ENCODE measurements at regions not wholly inside any gene's neighbourhood (a gene's known extent, or its start where the extent isn't known, plus 50 kb on each side); places are given as distances from the start of the nearest gene placed in this dataset.

DNA sequence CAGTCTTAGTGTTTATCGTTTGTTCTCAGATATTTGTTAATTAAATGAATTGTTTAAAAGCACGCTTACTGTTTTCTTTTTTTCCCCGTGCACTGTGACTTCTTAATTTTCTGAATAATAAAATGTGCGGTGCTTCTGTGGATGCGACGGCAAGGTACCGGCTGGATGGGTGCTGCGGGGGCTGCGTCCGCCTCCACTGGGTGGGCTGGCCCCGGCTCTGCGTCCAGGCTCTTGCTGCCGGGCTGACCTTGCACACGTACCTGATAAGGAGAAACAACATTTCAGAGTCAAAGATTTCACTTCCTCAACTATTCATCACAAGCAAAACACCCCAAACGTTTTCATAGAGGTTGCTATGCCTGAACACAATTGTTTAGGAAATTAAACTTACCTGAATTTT, 404.0 kb upstream of the IRX1 start (continued):
- TF ChIP-seq, protein P1, sequence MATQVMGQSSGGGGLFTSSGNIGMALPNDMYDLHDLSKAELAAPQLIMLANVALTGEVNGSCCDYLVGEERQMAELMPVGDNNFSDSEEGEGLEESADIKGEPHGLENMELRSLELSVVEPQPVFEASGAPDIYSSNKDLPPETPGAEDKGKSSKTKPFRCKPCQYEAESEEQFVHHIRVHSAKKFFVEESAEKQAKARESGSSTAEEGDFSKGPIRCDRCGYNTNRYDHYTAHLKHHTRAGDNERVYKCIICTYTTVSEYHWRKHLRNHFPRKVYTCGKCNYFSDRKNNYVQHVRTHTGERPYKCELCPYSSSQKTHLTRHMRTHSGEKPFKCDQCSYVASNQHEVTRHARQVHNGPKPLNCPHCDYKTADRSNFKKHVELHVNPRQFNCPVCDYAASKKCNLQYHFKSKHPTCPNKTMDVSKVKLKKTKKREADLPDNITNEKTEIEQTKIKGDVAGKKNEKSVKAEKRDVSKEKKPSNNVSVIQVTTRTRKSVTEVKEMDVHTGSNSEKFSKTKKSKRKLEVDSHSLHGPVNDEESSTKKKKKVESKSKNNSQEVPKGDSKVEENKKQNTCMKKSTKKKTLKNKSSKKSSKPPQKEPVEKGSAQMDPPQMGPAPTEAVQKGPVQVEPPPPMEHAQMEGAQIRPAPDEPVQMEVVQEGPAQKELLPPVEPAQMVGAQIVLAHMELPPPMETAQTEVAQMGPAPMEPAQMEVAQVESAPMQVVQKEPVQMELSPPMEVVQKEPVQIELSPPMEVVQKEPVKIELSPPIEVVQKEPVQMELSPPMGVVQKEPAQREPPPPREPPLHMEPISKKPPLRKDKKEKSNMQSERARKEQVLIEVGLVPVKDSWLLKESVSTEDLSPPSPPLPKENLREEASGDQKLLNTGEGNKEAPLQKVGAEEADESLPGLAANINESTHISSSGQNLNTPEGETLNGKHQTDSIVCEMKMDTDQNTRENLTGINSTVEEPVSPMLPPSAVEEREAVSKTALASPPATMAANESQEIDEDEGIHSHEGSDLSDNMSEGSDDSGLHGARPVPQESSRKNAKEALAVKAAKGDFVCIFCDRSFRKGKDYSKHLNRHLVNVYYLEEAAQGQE (IDR thresholded peaks at IDR 0.05; ENCODE audit: unreplicated experiment): no peak
- no peak for TF ChIP-seq POLR2AphosphoS5 (IDR thresholded peaks at IDR 0.05; ENCODE audit: low read depth)
- TF ChIP-seq, protein P2, sequence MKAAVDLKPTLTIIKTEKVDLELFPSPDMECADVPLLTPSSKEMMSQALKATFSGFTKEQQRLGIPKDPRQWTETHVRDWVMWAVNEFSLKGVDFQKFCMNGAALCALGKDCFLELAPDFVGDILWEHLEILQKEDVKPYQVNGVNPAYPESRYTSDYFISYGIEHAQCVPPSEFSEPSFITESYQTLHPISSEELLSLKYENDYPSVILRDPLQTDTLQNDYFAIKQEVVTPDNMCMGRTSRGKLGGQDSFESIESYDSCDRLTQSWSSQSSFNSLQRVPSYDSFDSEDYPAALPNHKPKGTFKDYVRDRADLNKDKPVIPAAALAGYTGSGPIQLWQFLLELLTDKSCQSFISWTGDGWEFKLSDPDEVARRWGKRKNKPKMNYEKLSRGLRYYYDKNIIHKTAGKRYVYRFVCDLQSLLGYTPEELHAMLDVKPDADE (IDR thresholded peaks at IDR 0.05): no peak

DNA sequence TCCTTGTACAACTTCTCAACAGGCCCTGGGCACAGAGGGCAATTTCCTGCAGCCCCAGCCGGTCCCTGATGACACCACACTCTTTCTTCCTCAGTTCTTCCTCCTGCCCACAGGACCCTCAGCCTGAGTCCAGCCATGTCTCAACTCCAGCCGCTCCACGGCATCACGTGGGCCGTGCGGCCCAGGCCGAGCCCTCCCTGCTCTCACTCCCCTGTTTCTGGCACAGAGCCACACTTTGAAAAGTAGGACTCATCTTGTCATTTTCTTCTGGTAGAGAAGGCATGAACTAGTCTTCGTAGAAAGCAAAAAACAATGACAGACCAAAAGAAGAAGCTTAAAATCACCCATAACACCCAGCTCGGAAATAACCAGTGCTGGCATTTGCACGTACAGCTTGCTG, 404.7 kb upstream of the IRX1 start:
- H3K4me3 ChIP-seq: no peak overlapping the region
- H3K9me3 Mint-ChIP-seq: no peaks in the 10 kb centered on the region
- no peaks in the 10 kb centered on the region for H3K36me3 ChIP-seq (ENCODE audit: insufficient read depth)
- H3F3A ChIP-seq (replicated peaks; ENCODE audit: low read depth): no peaks in the 10 kb centered on the region
- no peak overlapping the region for H3K4me3 Mint-ChIP-seq
- H4K20me1 ChIP-seq (replicated peaks; ENCODE audit: insufficient read depth): no peaks in the 10 kb centered on the region
- peaks cover 23% of the 10 kb centered on the region for H3K4me1 ChIP-seq (ENCODE audit: insufficient read depth)
- no peaks in the 10 kb centered on the region for H3K9me2 ChIP-seq (ENCODE audit: insufficient read depth)
- no peak overlapping the region for H3K4me2 ChIP-seq
- no peak for ATAC-seq
- H3K27me3 Mint-ChIP-seq (ENCODE audit: insufficient read depth, low read depth, poor library complexity): peaks cover 2% of the 10 kb centered on the region
- H3K36me3 Mint-ChIP-seq (ENCODE audit: low read depth): no peaks in the 10 kb centered on the region
- H3K79me2 ChIP-seq (replicated peaks; ENCODE audit: insufficient read depth): no peaks in the 10 kb centered on the region
- no peak overlapping the region for H3K27ac Mint-ChIP-seq
- H2AFZ ChIP-seq: peak overlapping the region; percentile 34; the same call in 1 of the 2 replicates
- DNase-seq (ENCODE audit: low spot score): no peak
- peaks cover 37% of the 10 kb centered on the region for H3K4me1 Mint-ChIP-seq
- H3K27ac ChIP-seq (ENCODE audit: low read depth): no peak overlapping the region
- H3K27me3 ChIP-seq (ENCODE audit: insufficient read depth): no peaks in the 10 kb centered on the region
- TF ChIP-seq POLR2AphosphoS5 (IDR thresholded peaks at IDR 0.05; ENCODE audit: low read depth): no peak
- TF ChIP-seq, protein P3, sequence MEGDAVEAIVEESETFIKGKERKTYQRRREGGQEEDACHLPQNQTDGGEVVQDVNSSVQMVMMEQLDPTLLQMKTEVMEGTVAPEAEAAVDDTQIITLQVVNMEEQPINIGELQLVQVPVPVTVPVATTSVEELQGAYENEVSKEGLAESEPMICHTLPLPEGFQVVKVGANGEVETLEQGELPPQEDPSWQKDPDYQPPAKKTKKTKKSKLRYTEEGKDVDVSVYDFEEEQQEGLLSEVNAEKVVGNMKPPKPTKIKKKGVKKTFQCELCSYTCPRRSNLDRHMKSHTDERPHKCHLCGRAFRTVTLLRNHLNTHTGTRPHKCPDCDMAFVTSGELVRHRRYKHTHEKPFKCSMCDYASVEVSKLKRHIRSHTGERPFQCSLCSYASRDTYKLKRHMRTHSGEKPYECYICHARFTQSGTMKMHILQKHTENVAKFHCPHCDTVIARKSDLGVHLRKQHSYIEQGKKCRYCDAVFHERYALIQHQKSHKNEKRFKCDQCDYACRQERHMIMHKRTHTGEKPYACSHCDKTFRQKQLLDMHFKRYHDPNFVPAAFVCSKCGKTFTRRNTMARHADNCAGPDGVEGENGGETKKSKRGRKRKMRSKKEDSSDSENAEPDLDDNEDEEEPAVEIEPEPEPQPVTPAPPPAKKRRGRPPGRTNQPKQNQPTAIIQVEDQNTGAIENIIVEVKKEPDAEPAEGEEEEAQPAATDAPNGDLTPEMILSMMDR (conservative IDR thresholded peaks at IDR 0.05; ENCODE audit: low read depth in 2 of 2): no peak
- no peak for TF ChIP-seq EZH2phosphoT487 (IDR thresholded peaks at IDR 0.05; ENCODE audit: unreplicated experiment)
- TF ChIP-seq, protein P2 (IDR thresholded peaks at IDR 0.05): no peak
- no peak for TF ChIP-seq ZNF114 (CRISPR knock-in tag; IDR thresholded peaks at IDR 0.05)
- TF ChIP-seq STAT1 (IDR thresholded peaks at IDR 0.05; ENCODE audit: unreplicated experiment): no peak
- no peak for TF ChIP-seq JUNB (IDR thresholded peaks at IDR 0.05; ENCODE audit: unreplicated experiment)
- TF ChIP-seq ZNF331 (CRISPR knock-in tag; IDR thresholded peaks at IDR 0.05; ENCODE audit: low read depth): no peak
- no peak for TF ChIP-seq NANOG (IDR thresholded peaks at IDR 0.05; ENCODE audit: borderline replicate concordance)
- TF ChIP-seq, protein P4, sequence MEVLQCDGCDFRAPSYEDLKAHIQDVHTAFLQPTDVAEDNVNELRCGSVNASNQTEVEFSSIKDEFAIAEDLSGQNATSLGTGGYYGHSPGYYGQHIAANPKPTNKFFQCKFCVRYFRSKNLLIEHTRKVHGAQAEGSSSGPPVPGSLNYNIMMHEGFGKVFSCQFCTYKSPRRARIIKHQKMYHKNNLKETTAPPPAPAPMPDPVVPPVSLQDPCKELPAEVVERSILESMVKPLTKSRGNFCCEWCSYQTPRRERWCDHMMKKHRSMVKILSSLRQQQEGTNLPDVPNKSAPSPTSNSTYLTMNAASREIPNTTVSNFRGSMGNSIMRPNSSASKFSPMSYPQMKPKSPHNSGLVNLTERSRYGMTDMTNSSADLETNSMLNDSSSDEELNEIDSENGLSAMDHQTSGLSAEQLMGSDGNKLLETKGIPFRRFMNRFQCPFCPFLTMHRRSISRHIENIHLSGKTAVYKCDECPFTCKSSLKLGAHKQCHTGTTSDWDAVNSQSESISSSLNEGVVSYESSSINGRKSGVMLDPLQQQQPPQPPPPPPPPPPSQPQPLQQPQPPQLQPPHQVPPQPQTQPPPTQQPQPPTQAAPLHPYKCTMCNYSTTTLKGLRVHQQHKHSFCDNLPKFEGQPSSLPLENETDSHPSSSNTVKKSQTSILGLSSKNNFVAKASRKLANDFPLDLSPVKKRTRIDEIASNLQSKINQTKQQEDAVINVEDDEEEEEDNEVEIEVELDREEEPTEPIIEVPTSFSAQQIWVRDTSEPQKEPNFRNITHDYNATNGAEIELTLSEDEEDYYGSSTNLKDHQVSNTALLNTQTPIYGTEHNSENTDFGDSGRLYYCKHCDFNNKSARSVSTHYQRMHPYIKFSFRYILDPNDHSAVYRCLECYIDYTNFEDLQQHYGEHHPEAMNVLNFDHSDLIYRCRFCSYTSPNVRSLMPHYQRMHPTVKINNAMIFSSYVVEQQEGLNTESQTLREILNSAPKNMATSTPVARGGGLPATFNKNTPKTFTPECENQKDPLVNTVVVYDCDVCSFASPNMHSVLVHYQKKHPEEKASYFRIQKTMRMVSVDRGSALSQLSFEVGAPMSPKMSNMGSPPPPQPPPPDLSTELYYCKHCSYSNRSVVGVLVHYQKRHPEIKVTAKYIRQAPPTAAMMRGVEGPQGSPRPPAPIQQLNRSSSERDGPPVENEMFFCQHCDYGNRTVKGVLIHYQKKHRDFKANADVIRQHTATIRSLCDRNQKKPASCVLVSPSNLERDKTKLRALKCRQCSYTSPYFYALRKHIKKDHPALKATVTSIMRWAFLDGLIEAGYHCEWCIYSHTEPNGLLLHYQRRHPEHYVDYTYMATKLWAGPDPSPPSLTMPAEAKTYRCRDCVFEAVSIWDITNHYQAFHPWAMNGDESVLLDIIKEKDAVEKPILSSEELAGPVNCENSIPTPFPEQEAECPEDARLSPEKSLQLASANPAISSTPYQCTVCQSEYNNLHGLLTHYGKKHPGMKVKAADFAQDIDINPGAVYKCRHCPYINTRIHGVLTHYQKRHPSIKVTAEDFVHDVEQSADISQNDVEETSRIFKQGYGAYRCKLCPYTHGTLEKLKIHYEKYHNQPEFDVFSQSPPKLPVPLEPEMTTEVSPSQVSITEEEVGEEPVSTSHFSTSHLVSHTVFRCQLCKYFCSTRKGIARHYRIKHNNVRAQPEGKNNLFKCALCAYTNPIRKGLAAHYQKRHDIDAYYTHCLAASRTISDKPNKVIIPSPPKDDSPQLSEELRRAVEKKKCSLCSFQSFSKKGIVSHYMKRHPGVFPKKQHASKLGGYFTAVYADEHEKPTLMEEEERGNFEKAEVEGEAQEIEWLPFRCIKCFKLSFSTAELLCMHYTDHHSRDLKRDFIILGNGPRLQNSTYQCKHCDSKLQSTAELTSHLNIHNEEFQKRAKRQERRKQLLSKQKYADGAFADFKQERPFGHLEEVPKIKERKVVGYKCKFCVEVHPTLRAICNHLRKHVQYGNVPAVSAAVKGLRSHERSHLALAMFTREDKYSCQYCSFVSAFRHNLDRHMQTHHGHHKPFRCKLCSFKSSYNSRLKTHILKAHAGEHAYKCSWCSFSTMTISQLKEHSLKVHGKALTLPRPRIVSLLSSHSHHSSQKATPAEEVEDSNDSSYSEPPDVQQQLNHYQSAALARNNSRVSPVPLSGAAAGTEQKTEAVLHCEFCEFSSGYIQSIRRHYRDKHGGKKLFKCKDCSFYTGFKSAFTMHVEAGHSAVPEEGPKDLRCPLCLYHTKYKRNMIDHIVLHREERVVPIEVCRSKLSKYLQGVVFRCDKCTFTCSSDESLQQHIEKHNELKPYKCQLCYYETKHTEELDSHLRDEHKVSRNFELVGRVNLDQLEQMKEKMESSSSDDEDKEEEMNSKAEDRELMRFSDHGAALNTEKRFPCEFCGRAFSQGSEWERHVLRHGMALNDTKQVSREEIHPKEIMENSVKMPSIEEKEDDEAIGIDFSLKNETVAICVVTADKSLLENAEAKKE (CRISPR knock-in tag; IDR thresholded peaks at IDR 0.05): no peak
- TF ChIP-seq EZH2 (IDR thresholded peaks at IDR 0.05; ENCODE audit: low read depth, unreplicated experiment): no peak
